SH-SY5Y (cell line): ENCODE measurements at regions not wholly inside any gene's neighbourhood (a gene's known extent, or its start where the extent isn't known, plus 50 kb on each side); places are given as distances from the start of the nearest gene placed in this dataset.

Experiments
- GATA2 ChIP-seq: IDR thresholded peaks from 2 replicates; pipeline ENCODE4 v1.6.1; 2011; ENCODE audit warnings: mild to moderate bottlenecking, low read depth, low read length
- GATA3 ChIP-seq: IDR thresholded peaks from 2 replicates; pipeline ENCODE4 v1.6.1; 2011; ENCODE audit warnings: low read depth, mild to moderate bottlenecking, low read length, moderate library complexity

- TF ChIP-seq GATA3 (no peak), GATA2 (no peak)
Observed at GRCh38 chr3:41144631-41145030, 54.7 kb upstream of the CTNNB1 start.

DNA sequence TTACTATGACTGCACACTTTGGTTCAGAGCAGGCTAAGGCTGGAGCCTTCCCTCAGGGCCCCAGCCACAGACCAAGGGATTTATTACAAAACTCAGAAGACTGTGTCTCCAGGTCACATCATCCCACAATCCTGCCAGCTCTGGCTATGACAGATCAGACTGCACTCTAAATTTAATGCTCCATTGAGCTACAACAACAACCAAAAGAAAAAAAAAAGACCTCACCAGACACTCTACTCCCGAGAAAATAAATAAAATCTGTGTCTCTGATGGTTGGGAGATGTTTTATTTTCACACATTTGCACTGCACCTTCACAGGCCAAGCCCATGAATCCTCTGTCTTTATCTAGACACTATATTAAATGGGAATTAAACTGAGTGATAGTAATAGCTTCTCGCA is 50.8 kb upstream of the CTNNB1 start:
- TF ChIP-seq GATA3 (no peak), GATA2 (no peak)

- TF ChIP-seq GATA3 (no peak), GATA2 (no peak)
Observed at GRCh38 chr3:41148901-41149300, 50.4 kb upstream of the CTNNB1 start.
